HG03066 (cell line): ENCODE measurements at regions not wholly inside any gene's neighbourhood (a gene's known extent, or its start where the extent isn't known, plus 50 kb on each side); places are given as distances from the start of the nearest gene placed in this dataset.
"Not testable (repeated sequence)": the region's sequence is repeated elsewhere in the genome, so short reads cannot be mapped to it uniquely, and the experiment has no call there.

Experiments used
- ATAC-seq: cut with Tn5 transposase; IDR thresholded peaks from one replicate; pipeline ENCODE4 v1.9.1; 2021; ENCODE audit warnings: low read depth; ENCODE audit not compliant: unreplicated experiment

GRCh38 chr5:174503086-174503460 lies 221.3 kb upstream of the MSX2 start:
- ATAC-seq, result no peak

GRCh38 chr5:174503461-174504265 lies 220.7 kb upstream of the MSX2 start:
- ATAC-seq, result no peak

GRCh38 chr5:174504266-174504726 lies 220.1 kb upstream of the MSX2 start:
- ATAC-seq, result no peak

GRCh38 chr5:174505621-174506020 lies 218.8 kb upstream of the MSX2 start:
- no peak for ATAC-seq

- not testable (repeated sequence) for ATAC-seq
Measured at GRCh38 chr5:174510782-174511453, 213.5 kb upstream of the MSX2 start.

GRCh38 chr5:174511714-174512253 lies 212.6 kb upstream of the MSX2 start:
- no peak for ATAC-seq

- ATAC-seq, result no peak
Measured at GRCh38 chr5:174514325-174514724, 210.1 kb upstream of the MSX2 start.

GRCh38 chr5:174514983-174515394 lies 209.4 kb upstream of the MSX2 start:
- ATAC-seq, result no peak

GRCh38 chr5:174516741-174517140 lies 207.6 kb upstream of the MSX2 start:
- no peak for ATAC-seq

GRCh38 chr5:174518512-174518911 lies 205.9 kb upstream of the MSX2 start:
- no peak for ATAC-seq

GRCh38 chr5:174520420-174521396 lies 203.7 kb upstream of the MSX2 start:
- ATAC-seq, result no peak

- ATAC-seq, result no peak
Measured at GRCh38 chr5:174521449-174521848, 202.9 kb upstream of the MSX2 start.

GRCh38 chr5:174522480-174523260 lies 201.7 kb upstream of the MSX2 start:
- ATAC-seq, result no peak

- no peak for ATAC-seq
Measured at GRCh38 chr5:174523311-174524071, 200.9 kb upstream of the MSX2 start.

GRCh38 chr5:174524351-174524750 lies 200.0 kb upstream of the MSX2 start:
- ATAC-seq, result no peak

- ATAC-seq, result no peak
Measured at GRCh38 chr5:174526177-174526576, 198.2 kb upstream of the MSX2 start.

- no peak for ATAC-seq
Measured at GRCh38 chr5:174527916-174528540, 196.4 kb upstream of the MSX2 start.

GRCh38 chr5:174528821-174529544 lies 195.4 kb upstream of the MSX2 start:
- no peak for ATAC-seq
